GM04504 (cell line): ENCODE measurements at regions not wholly inside any gene's neighbourhood (a gene's known extent, or its start where the extent isn't known, plus 50 kb on each side); places are given as distances from the start of the nearest gene placed in this dataset.

ENCODE experiments used
- DNase-seq: peaks from one replicate; pipeline ENCODE4 v3.0.0-alpha.2; 2012; ENCODE audit warnings: low read depth

GRCh38 chr22:22999523-22999922 lies 70.8 kb upstream of the GNAZ start:
- no peak for DNase-seq

GRCh38 chr22:23000657-23001347 lies 69.5 kb upstream of the GNAZ start:
- no peak for DNase-seq

GRCh38 chr22:23001463-23001862 lies 68.9 kb upstream of the GNAZ start:
- DNase-seq: no peak

GRCh38 chr22:23002612-23003180 lies 67.6 kb upstream of the GNAZ start:
- no peak for DNase-seq

- DNase-seq: no peak
These were observed 62.5 kb upstream of the GNAZ start for GRCh38 chr22:23007823-23008222.

GRCh38 chr22:23008896-23009295 lies 61.4 kb upstream of the GNAZ start:
- DNase-seq: no peak
